ENCODE measurements at regions not wholly inside any gene's neighbourhood (a gene's known extent, or its start where the extent isn't known, plus 50 kb on each side); places are given as distances from the start of the nearest gene placed in this dataset.

- TF ChIP-seq NKRF (conservative IDR thresholded peaks at IDR 0.05) (no peak), HCFC1 (IDR thresholded peaks at IDR 0.05; ENCODE audit: low read length) (no peak), MYB (IDR thresholded peaks at IDR 0.05; ENCODE audit: borderline replicate concordance, low read depth, low read length) (no peak), IRF3 (IDR thresholded peaks at IDR 0.05) (no peak), TCF7 (IDR thresholded peaks at IDR 0.05; ENCODE audit: borderline replicate concordance) (no peak)
- TF ChIP-seq, protein P1, sequence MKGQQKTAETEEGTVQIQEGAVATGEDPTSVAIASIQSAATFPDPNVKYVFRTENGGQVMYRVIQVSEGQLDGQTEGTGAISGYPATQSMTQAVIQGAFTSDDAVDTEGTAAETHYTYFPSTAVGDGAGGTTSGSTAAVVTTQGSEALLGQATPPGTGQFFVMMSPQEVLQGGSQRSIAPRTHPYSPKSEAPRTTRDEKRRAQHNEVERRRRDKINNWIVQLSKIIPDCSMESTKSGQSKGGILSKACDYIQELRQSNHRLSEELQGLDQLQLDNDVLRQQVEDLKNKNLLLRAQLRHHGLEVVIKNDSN (IDR thresholded peaks at IDR 0.05; ENCODE audit: borderline replicate concordance, extremely low read length, insufficient read depth, low read depth, low read length): no peak
- TF ChIP-seq, protein P2, sequence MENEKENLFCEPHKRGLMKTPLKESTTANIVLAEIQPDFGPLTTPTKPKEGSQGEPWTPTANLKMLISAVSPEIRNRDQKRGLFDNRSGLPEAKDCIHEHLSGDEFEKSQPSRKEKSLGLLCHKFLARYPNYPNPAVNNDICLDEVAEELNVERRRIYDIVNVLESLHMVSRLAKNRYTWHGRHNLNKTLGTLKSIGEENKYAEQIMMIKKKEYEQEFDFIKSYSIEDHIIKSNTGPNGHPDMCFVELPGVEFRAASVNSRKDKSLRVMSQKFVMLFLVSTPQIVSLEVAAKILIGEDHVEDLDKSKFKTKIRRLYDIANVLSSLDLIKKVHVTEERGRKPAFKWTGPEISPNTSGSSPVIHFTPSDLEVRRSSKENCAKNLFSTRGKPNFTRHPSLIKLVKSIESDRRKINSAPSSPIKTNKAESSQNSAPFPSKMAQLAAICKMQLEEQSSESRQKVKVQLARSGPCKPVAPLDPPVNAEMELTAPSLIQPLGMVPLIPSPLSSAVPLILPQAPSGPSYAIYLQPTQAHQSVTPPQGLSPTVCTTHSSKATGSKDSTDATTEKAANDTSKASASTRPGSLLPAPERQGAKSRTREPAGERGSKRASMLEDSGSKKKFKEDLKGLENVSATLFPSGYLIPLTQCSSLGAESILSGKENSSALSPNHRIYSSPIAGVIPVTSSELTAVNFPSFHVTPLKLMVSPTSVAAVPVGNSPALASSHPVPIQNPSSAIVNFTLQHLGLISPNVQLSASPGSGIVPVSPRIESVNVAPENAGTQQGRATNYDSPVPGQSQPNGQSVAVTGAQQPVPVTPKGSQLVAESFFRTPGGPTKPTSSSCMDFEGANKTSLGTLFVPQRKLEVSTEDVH (IDR thresholded peaks at IDR 0.05; ENCODE audit: low read depth, partially characterized antibody): no peak
These were observed 62.3 kb upstream of the ZNF423 start (continued) for GRCh38 chr16:49918257-49918656.

All from GM12878 (cell line).